ENCODE measurements at regions not wholly inside any gene's neighbourhood (a gene's known extent, or its start where the extent isn't known, plus 50 kb on each side); places are given as distances from the start of the nearest gene placed in this dataset.

DNA sequence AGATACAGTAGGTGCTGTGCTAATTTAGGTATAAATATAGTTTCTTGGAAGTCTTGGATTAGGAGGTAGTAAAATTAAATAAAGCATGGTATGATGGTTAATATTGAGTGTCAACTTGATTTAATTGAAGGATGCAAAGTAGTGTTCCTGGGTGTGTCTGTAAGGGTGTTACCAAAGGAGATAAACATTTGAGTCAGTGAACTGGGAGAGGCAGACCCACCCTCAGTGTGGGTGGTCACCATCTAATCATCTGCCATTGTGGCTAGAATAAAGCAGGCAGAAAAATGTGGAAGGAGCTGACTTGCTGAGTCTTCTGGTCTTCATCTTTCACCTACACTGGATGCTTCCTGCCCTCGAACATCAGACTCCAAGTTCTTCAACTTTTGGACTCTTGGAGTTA is 153.7 kb upstream of the GK2 start:
- TF ChIP-seq POLR2AphosphoS5 (IDR thresholded peaks at IDR 0.05; ENCODE audit: borderline replicate concordance, low read depth, low read length): no peak
- TF ChIP-seq FOXP2 (optimal IDR thresholded peaks at IDR 0.05; ENCODE audit: control extremely low read depth, extremely low read length, insufficient read depth): no peak
- TF ChIP-seq EZH2 (IDR thresholded peaks at IDR 0.05): no peak

All from SK-N-MC (cell line).